GM12892 (cell line): ENCODE measurements at regions not wholly inside any gene's neighbourhood (a gene's known extent, or its start where the extent isn't known, plus 50 kb on each side); places are given as distances from the start of the nearest gene placed in this dataset.
A peak's percentile ranks its signal among the peaks of the same experiment; 100 is the strongest.

ENCODE experiments used
- DNase-seq: peaks from one replicate; pipeline ENCODE4 v3.0.0; 2011; ENCODE audit not compliant: insufficient read length
- FAIRE-seq: peaks from 2 replicates; lab custom pipeline; 2011; peaks lifted over from hg19 to GRCh38; lab: Jason Lieb, UNC
- POLR2A ChIP-seq: IDR thresholded peaks from 2 replicates; pipeline ENCODE4 v1.6.1; 2011; ENCODE audit warnings: low read depth, low read length, control low read depth
- POLR2AphosphoS5 ChIP-seq: IDR thresholded peaks from 2 replicates; pipeline ENCODE4 v1.6.1; 2011; ENCODE audit warnings: low read depth, low read length, control low read depth
- TAF1 ChIP-seq: IDR thresholded peaks from 2 replicates; pipeline ENCODE4 v1.6.1; 2011; ENCODE audit warnings: low read depth, mild to moderate bottlenecking, control low read depth, low read length, borderline replicate concordance

GRCh38 chr12:65682112-65682511 lies 142.2 kb upstream of the HMGA2 start:
- no peak for TF ChIP-seq TAF1
- no peak for TF ChIP-seq POLR2AphosphoS5
- no peak for TF ChIP-seq POLR2A
- FAIRE-seq = no peak

GRCh38 chr12:65684906-65685305 lies 139.4 kb upstream of the HMGA2 start:
- DNase-seq (no peak), FAIRE-seq (no peak)
- TF ChIP-seq POLR2A = no peak
- TF ChIP-seq POLR2AphosphoS5 = no peak
- TF ChIP-seq TAF1 = no peak

More at GRCh38 chr12:65682112-65682511, 142.2 kb upstream of the HMGA2 start:
- no peak for DNase-seq

DNA sequence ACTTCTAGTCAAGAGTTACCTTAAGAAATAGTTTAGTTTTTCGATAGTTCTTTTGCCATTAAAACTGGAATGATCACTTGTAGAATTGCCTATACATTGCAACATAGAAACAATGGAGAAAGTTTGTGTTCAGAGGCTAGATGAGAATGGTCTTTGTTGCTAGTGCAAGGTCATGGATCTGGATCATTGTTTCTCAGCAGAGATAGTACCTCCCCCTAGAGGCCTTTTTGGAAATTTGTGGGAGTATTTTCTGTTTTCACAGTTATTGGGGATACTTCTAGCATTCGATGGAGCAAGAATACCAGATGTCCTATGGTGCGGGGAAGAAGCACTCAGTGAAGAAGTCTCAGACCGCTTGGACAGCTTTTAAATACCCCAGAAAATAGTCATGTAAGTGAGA lies 138.8 kb upstream of the HMGA2 start:
- DNase-seq (no peak), FAIRE-seq (peak; percentile 42)
- TF ChIP-seq POLR2AphosphoS5 = no peak
- TF ChIP-seq POLR2A = no peak
- no peak for TF ChIP-seq TAF1

DNA sequence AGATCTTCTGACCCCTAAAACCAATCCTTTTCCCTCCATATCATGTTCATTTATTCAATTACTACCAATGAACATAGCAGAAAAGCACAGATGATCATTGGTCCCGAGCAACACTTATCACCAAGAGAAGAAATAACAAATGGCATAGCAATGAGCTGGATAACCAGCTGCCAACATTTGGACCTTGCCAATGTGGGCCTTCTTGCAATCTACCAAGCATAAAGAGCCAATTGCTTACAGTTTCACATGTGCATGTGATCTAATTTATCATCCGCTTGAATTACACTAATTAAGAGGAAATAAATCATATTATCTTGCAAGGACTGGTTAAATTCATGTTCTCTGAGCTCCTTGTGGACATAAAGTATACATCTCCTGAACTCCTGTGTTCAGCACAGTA lies 134.8 kb upstream of the HMGA2 start:
- no peak for TF ChIP-seq TAF1
- no peak for TF ChIP-seq POLR2A
- TF ChIP-seq POLR2AphosphoS5 = no peak
- FAIRE-seq = no peak
- no peak for DNase-seq

- no peak for TF ChIP-seq TAF1
- TF ChIP-seq POLR2A = no peak
- TF ChIP-seq POLR2AphosphoS5 = no peak
- FAIRE-seq = no peak
- no peak for DNase-seq
These were observed 133.8 kb upstream of the HMGA2 start for GRCh38 chr12:65690477-65690876.

DNA sequence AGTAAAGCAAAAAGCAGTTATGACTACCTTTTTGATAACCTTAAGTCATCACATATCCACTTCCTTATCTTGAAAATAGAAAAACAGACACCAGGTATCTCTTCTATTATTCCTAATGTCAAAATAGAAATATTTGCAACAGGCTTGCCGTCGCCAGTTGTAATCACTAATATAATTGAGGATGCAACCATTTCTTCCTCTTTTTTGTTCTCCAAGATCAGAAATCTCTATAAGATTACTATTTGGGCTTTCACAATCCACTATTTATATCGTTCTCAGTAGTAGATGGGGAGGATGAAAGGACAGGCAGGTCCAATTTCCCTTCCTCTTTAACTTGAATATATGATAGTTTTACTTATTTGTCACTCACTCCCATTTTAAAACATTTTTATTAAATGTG lies 130.2 kb upstream of the HMGA2 start:
- no peak for FAIRE-seq
- DNase-seq = no peak
- TF ChIP-seq POLR2AphosphoS5 = no peak
- TF ChIP-seq POLR2A = no peak
- no peak for TF ChIP-seq TAF1

- no peak for FAIRE-seq
- no peak for DNase-seq
- TF ChIP-seq POLR2AphosphoS5 (no peak), POLR2A (no peak), TAF1 (no peak)
These were observed 129.0 kb upstream of the HMGA2 start for GRCh38 chr12:65695113-65695865.

DNA sequence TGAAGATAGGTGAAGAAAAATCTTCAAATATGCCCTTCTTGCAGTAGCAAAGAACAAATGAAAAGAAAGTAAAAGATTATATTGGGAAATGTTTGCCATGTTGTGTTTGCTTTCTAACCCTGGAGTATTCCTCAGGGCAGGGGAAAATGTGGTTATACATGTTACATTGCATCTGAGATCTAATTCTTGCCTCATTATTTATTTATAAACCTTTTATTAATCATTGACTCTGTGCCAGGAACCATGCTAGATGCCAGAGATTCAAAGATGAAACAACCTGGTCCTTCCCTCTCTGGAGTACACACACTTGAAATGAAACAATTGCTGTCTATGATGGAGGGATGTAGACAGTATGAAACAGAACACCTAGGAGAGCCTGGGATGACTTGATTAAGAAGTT lies 128.1 kb upstream of the HMGA2 start:
- FAIRE-seq (no peak), DNase-seq (no peak)
- TF ChIP-seq POLR2A (no peak), POLR2AphosphoS5 (no peak), TAF1 (no peak)

DNA sequence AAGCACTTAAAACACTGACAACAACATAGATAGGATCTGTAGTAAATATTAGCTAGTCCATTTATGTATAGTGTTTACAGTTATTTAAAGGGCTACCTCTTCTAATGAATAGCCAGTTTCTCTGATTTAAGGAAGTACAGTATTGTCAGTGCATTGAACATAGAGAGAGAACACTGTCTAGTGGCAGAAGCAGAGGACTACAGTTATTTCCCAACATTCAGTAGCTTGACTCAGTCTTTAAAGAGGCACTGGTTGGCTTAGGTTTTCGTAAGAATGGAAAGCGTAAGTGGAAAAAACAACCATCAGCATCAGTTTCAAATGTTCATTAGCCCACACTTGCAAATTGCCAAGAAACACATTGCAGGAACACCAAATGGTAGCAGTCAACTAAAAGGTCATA lies 125.0 kb upstream of the HMGA2 start:
- TF ChIP-seq POLR2A (no peak), TAF1 (no peak), POLR2AphosphoS5 (no peak)
- FAIRE-seq = no peak
- no peak for DNase-seq

DNA sequence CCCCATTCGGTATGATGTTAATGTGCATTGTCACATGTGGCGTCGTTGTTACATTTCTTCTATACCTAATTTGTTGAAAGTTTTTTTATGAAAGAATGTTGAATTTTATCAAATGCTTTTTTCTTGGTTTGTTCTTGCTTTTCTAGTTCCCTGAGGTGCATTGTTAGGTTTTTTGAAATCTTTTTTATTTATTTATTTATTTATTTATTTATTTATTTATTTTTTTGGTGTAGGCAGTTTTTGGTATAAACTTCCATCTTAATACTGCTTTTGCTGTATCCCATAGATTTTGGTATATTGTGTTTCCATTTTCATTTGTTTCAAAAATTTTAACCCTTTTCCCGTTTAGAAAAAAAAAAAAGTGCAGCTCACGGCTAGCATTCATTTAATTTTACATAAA lies 121.1 kb upstream of the HMGA2 start:
- no peak for FAIRE-seq
- DNase-seq = no peak
- no peak for TF ChIP-seq POLR2AphosphoS5
- no peak for TF ChIP-seq TAF1
- no peak for TF ChIP-seq POLR2A

DNA sequence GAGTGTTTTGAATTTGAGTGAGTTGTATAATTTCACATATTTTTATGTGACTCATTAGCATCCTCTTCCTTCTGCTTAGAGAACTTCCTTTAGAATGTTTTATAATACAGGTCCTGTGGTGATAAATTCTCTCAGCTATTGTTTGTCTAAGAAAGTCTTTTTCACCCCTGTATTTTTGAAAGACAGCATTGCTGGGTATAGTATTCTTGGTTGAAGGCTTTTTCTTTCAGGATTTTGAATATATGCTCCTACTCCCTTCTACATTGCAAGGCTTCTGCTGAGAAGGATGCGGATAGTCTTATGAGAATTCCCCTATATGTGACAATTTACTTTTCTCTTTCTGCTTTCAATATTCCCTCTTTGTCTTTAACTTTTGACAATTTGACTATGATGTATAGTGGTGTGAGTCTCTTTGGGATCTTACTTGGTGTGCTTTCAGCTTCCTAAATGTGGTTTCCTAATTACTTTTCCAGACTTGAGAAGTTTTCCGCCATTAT lies 118.9 kb upstream of the HMGA2 start:
- FAIRE-seq (no peak), DNase-seq (no peak)
- no peak for TF ChIP-seq POLR2AphosphoS5
- TF ChIP-seq POLR2A = no peak
- TF ChIP-seq TAF1 = no peak

DNA sequence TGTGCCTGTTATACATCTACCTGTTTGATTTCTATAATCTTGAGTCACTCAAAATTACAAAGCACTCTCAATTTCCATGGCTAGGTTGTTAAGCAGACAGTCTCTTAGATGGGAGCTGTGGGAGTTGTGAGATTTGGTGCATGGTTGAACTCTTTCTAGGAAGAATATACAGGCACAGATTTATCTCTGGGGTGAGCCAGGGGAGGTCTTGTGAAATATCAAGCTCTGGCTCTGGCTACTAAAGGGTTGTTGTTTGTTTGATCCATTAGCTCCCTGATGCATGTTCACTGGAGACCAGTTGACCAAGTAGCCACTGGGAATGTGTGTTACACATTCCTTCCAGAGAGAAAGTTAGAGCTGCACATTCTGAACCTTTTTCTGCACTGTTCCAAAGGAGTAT lies 117.2 kb upstream of the HMGA2 start:
- FAIRE-seq (no peak), DNase-seq (no peak)
- no peak for TF ChIP-seq TAF1
- no peak for TF ChIP-seq POLR2AphosphoS5
- TF ChIP-seq POLR2A = no peak

DNA sequence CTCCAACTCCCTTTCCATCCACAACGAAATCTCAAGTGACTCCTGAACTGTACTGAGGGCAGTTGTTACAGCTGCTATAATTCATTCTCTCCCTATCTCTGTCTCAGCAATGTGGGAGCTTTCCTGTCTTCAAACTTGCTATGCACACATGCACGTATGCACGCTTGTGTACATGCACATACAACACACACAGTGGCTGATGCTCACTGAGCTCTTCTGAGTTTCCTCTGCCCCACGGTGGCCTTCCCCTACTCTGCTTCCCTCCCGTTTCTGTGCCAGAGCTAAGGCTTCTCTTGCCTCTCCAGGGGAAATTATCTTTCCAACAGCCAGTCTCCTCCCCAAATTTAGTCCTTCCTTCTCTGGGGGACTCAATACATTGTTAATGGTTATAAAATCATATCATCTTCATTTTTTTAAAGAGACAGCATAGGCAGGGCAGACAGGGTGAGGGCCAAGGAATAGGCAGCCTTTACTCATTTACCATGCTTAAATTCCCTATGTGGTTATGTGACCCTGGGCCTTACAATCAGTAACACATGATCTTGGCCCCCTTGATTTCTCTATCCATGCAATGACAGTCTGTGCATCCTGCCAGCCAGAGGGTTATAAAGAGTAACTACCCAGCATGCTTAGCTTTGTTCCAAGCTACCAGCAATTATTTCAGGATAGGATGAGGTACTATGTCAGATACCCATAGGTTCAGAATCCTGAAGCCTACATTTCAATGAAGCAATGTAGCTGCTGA lies 111.9 kb upstream of the HMGA2 start:
- no peak for DNase-seq
- TF ChIP-seq POLR2AphosphoS5 (no peak), POLR2A (no peak), TAF1 (no peak)
- no peak for FAIRE-seq
